GM12872 (cell line): ENCODE measurements at regions not wholly inside any gene's neighbourhood (a gene's known extent, or its start where the extent isn't known, plus 50 kb on each side); places are given as distances from the start of the nearest gene placed in this dataset.

Source experiments
- TF ChIP-seq, protein P1 (sequence below): IDR thresholded peaks from 3 replicates; pipeline ENCODE4 v1.5.1; 2011; ENCODE audit warnings: low read depth, mild to moderate bottlenecking, low read length, moderate library complexity; ENCODE audit not compliant: insufficient read depth

DNA sequence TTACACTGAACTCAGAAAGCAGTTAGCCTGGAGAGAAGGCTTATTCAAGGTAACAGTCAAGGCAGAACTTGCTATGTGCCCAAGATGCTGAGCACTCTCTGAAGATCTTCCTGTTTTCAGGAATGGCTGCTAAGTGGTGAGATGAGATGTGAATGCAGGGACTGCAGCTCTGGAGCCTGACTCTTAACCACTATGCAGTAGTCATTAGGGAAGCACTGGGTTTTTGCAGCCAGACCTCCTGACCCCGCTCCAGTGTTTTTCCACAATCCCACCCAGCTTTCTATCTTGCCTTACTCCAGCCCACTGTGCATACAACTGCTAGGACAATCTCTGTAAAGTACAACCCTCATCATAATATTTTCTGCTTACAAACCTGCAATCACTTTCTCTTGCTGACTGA lies 95.2 kb upstream of the LNX1 start:
- TF ChIP-seq, protein P1, sequence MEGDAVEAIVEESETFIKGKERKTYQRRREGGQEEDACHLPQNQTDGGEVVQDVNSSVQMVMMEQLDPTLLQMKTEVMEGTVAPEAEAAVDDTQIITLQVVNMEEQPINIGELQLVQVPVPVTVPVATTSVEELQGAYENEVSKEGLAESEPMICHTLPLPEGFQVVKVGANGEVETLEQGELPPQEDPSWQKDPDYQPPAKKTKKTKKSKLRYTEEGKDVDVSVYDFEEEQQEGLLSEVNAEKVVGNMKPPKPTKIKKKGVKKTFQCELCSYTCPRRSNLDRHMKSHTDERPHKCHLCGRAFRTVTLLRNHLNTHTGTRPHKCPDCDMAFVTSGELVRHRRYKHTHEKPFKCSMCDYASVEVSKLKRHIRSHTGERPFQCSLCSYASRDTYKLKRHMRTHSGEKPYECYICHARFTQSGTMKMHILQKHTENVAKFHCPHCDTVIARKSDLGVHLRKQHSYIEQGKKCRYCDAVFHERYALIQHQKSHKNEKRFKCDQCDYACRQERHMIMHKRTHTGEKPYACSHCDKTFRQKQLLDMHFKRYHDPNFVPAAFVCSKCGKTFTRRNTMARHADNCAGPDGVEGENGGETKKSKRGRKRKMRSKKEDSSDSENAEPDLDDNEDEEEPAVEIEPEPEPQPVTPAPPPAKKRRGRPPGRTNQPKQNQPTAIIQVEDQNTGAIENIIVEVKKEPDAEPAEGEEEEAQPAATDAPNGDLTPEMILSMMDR: no peak

GRCh38 chr4:53684136-53685130 lies 93.1 kb upstream of the LNX1 start:
- TF ChIP-seq, protein P1: no peak

- TF ChIP-seq, protein P1: no peak
Measured at GRCh38 chr4:53682908-53683307, 91.6 kb upstream of the LNX1 start.

DNA sequence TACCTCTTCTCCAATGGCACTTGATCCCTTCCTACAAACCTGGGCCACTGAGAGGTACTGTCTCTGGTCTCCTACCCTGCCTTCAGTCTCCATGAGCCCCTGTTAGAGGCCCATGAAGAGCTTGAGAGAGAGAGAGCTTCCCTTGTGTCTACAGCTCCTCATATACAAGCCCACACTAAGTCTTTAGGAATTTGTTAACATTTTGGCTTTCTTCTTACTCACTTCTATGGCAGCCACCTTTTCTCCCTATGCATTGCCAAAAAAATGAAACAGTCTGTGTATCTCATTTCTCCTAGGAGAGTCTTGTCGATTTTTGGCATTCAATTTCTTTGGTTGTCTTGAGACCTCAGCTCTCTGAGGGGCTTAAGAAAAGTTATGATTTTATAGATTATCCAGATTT lies 90.9 kb upstream of the LNX1 start:
- TF ChIP-seq, protein P1: no peak

GRCh38 chr4:53680598-53680997 lies 89.3 kb upstream of the LNX1 start:
- TF ChIP-seq, protein P1: no peak

- TF ChIP-seq, protein P1: no peak
Measured at GRCh38 chr4:53680168-53680567, 88.9 kb upstream of the LNX1 start.

- TF ChIP-seq, protein P1: no peak
Measured at GRCh38 chr4:53676402-53676871, 85.2 kb upstream of the LNX1 start.
